Kidney (tissue), 13 donors: ENCODE measurements at regions not wholly inside any gene's neighbourhood (a gene's known extent, or its start where the extent isn't known, plus 50 kb on each side); places are given as distances from the start of the nearest gene placed in this dataset.

ENCODE experiments used
- DNase-seq, 5 donors: peaks; one replicate each; pipeline ENCODE4 v3.0.0-alpha.2; 2013 to 2020
- FAIRE-seq: peaks from 2 replicates; lab custom pipeline; 2012; peaks lifted over from hg19 to GRCh38; lab: Jason Lieb, UNC
- H3K27ac ChIP-seq, 2 donors: one replicate each; pipeline ENCODE4 v1.7.0; 2013; ENCODE audit warnings: low read depth in 2 of 2, low read length in 2 of 2, inconsistent platforms in 1 of 2
- H3K27me3 ChIP-seq: one replicate; pipeline ENCODE4 v1.7.1; 2013; ENCODE audit warnings: low read length, inconsistent platforms; ENCODE audit not compliant: control insufficient read depth, insufficient read depth
- H3K36me3 ChIP-seq, 3 donors: one replicate each; pipeline versions ENCODE4 v1.7.0 to v1.7.1; 2013; ENCODE audit warnings: low read length in 3 of 3, control low read depth in 1 of 3, inconsistent platforms in 1 of 3; ENCODE audit not compliant: insufficient read depth in 3 of 3, control insufficient read depth in 2 of 3
- H3K4me1 ChIP-seq, 3 donors: one replicate each; pipeline versions ENCODE4 v1.7.0 to v1.7.1; 2013; ENCODE audit warnings: low read length in 3 of 3, inconsistent platforms in 1 of 3, low read depth in 1 of 3; ENCODE audit not compliant: control insufficient read depth in 2 of 3, insufficient read depth in 2 of 3
- H3K4me3 ChIP-seq, 3 donors: one replicate each; pipeline versions ENCODE4 v1.7.0 to v1.8.1; 2013; ENCODE audit warnings: low read length in 3 of 3, control low read depth in 1 of 3, inconsistent platforms in 1 of 3
- H3K9ac ChIP-seq, 3 donors: one replicate each; pipeline versions ENCODE4 v1.7.0 to v1.7.1; 2013; ENCODE audit warnings: low read length in 3 of 3, control low read depth in 1 of 3, inconsistent platforms in 1 of 3
- H3K9me3 ChIP-seq, 3 donors: one replicate each; pipeline versions ENCODE4 v1.7.0 to v1.7.1; 2013; ENCODE audit warnings: low read length in 3 of 3, control low read depth in 1 of 3, inconsistent platforms in 1 of 3; ENCODE audit not compliant: control insufficient read depth in 2 of 3, insufficient read depth in 1 of 3
- CTCF ChIP-seq: IDR thresholded peaks from 3 replicates; pipeline ENCODE4 v1.5.1; 2012; ENCODE audit warnings: mild to moderate bottlenecking, moderate library complexity, borderline replicate concordance; ENCODE audit not compliant: insufficient read depth; ENCODE audit errors: extremely low read depth
- intact Hi-C: fragments of 100-400 bp; cut with DNase I; formaldehyde crosslinking; loops from one replicate; pipeline ENCODE4 v1.11.1; 2022
- donor health status: control.
- donor health status: control.
- donor health status: control.
- donor health status: control.
- donor health status: control.
- donor health status: DM: yes; HTN: yes; CAD: no.
- donor health status: Normal renal cell carcinoma (clear cell type).

GRCh38 chr3:177600411-177600810, 403.1 kb upstream of the TBL1XR1 start:
- Histone ChIP-seq H3K9ac (no peak overlapping the region), H3K4me3 (no peak overlapping the region), H3K27me3 (no peaks in the 10 kb centered on the region), H3K27ac (no peak overlapping the region), H3K9me3 (no peaks in the 10 kb centered on the region), H3K36me3 (no peaks in the 10 kb centered on the region), H3K4me1 (peaks cover 5 to 40% (median 22%) of the 10 kb centered on the region in 3 donors)
- intact Hi-C loops = no loop called here
- DNase-seq (no peak), FAIRE-seq (no peak)
- no peak for TF ChIP-seq CTCF

DNA sequence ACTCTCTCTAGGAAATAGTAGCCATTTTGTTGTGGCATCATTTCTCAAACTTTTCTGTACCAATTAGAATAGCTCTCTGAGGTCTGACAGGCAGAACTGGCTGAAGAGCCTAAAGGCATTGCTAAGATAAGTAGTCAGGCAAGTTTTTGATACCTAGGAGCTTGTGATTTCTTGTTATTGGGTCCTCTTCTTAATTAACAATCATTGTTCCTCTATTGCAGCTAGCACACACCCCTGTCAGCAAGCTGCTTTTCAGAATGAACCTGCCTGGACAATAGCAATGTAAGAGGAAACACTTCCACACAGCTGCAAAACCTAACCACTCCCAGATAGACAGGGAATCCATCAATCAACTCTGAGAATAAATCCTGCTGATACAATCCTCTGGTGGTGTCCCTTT, 403.9 kb upstream of the TBL1XR1 start:
- DNase-seq (no peak), FAIRE-seq (no peak)
- Histone ChIP-seq H3K4me1 (peaks cover 5 to 36% (median 22%) of the 10 kb centered on the region in 3 donors), H3K27me3 (no peaks in the 10 kb centered on the region), H3K27ac (no peak overlapping the region), H3K36me3 (no peaks in the 10 kb centered on the region), H3K4me3 (no peak overlapping the region), H3K9ac (no peak overlapping the region), H3K9me3 (no peaks in the 10 kb centered on the region)
- intact Hi-C loops = no loop called here
- no peak for TF ChIP-seq CTCF

DNA sequence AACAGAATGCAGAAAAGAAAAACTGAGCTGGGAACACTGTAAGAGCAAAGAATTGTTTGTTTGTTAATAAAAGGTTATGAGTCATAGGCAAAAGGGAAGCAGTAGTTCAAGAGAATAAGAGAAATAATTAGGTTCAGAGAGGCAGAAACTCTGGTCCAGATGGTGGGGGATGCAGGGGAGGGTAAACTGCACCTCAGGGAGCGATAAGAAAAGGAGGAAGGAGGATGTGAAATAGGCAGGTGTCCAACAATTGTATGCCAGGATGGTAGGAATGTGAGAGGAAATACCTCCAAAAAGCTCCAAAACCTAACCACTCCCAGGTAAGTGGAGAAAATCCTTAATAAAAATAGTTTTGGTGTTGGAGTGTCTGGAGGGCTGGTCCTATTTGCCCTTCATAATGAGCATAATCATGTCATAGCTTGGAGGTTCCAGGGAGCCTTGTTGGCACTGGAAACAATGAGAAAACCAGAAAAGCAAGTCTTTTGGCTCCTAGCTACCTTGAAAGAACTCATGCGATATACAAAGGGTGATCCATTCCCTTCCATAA, 405.4 kb upstream of the TBL1XR1 start:
- no peak overlapping the region for H3K4me3 ChIP-seq
- H3K4me1 ChIP-seq = peaks cover 0 to 25% (median 8%) of the 10 kb centered on the region in 3 donors
- no peaks in the 10 kb centered on the region for H3K27me3 ChIP-seq
- H3K36me3 ChIP-seq = no peaks in the 10 kb centered on the region
- H3K27ac ChIP-seq = no peak overlapping the region
- DNase-seq (peak in 1 of 5 donors; percentile 51), FAIRE-seq (no peak)
- no peak for TF ChIP-seq CTCF
- no peaks in the 10 kb centered on the region for H3K9me3 ChIP-seq
- H3K9ac ChIP-seq = no peak overlapping the region
- intact Hi-C loops = no loop called here

DNA sequence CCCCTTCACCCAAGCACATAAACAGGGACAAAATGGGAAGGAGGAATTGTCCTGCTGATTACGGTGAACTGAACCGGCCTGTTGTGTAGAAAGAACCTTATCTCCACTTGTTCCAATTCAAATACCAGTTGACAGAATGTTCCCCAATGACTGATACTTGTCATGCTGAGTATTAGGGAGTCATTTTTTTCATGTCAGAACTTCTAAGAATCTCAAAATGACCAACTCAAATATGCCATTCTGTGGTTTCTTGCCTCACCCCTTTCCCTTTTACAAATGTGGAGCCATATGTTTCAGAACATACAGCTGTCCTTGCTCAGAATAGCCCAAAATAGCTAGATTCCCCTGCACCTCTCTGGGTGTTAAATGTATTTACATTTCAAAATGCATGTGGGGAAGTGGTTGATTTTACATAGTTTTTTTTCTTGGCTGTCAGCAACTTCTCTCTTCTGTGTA, 405.9 kb upstream of the TBL1XR1 start:
- peaks cover 0 to 20% (median 6%) of the 10 kb centered on the region in 3 donors for H3K4me1 ChIP-seq
- DNase-seq = no peak

More for the DNA sequence above, 405.9 kb upstream of the TBL1XR1 start:
- no peak for TF ChIP-seq CTCF
- Histone ChIP-seq H3K27me3 (no peaks in the 10 kb centered on the region), H3K9ac (no peak overlapping the region), H3K4me3 (no peak overlapping the region), H3K9me3 (no peaks in the 10 kb centered on the region), H3K27ac (no peak overlapping the region), H3K36me3 (no peaks in the 10 kb centered on the region)
- intact Hi-C loops = no loop called here
- no peak for FAIRE-seq
